HUES48 (cell line): ENCODE measurements at regions not wholly inside any gene's neighbourhood (a gene's known extent, or its start where the extent isn't known, plus 50 kb on each side); places are given as distances from the start of the nearest gene placed in this dataset.
A peak's percentile ranks its signal among the peaks of the same experiment; 100 is the strongest.

Source experiments
- H3K27ac ChIP-seq: one replicate; pipeline ENCODE4 v1.7.0; 2013; ENCODE audit warnings: low read depth, low read length, inconsistent platforms
- H3K27me3 ChIP-seq: 2 replicates; pipeline ENCODE4 v1.6.1; 2013; ENCODE audit warnings: mild to moderate bottlenecking, low read length; ENCODE audit not compliant: control insufficient read depth, insufficient read depth
- H3K36me3 ChIP-seq: 2 replicates; pipeline ENCODE4 v1.6.1; 2013; ENCODE audit warnings: low read length; ENCODE audit not compliant: control insufficient read depth, insufficient read depth
- H3K4me1 ChIP-seq: 2 replicates; pipeline ENCODE4 v1.6.1; 2013; ENCODE audit warnings: mild to moderate bottlenecking, low read length; ENCODE audit not compliant: control insufficient read depth, insufficient read depth
- H3K4me3 ChIP-seq: 2 replicates; pipeline ENCODE4 v1.5.1; 2013; ENCODE audit warnings: mild to moderate bottlenecking, low read depth, low read length
- H3K9ac ChIP-seq: 2 replicates; pipeline ENCODE4 v1.6.1; 2013; ENCODE audit warnings: mild to moderate bottlenecking, low read depth, low read length, moderate library complexity
- H3K9me3 ChIP-seq: 2 replicates; pipeline ENCODE4 v1.6.1; 2013; ENCODE audit warnings: low read length; ENCODE audit not compliant: control insufficient read depth, insufficient read depth

DNA sequence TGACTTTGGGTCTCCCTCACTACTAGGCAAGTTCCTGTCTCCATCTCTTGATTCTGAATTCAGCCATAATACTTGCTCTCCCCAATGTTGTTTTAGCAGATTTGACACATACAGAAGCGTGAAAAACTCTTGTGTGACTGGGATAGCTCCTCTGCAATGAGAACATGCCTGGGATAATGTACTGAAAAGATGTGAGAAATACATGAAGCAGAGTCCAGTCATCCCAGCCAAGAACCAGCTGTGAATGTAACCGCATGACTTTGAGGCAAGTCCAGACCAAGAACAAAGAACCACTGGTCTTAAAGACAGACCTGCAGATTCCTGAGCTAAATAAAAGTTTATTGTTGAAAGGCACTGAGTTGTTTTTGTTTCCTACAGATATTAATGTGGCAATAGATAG lies 135.0 kb downstream of the NMUR2 start:
- H3K4me3 ChIP-seq: no peak overlapping the region
- no peaks in the 10 kb centered on the region for H3K4me1 ChIP-seq
- no peak overlapping the region for H3K9ac ChIP-seq
- peaks cover 3% of the 10 kb centered on the region; the same call in 1 of the 2 replicates for H3K27me3 ChIP-seq
- no peaks in the 10 kb centered on the region for H3K36me3 ChIP-seq
- H3K9me3 ChIP-seq: no peaks in the 10 kb centered on the region
- no peak overlapping the region for H3K27ac ChIP-seq

DNA sequence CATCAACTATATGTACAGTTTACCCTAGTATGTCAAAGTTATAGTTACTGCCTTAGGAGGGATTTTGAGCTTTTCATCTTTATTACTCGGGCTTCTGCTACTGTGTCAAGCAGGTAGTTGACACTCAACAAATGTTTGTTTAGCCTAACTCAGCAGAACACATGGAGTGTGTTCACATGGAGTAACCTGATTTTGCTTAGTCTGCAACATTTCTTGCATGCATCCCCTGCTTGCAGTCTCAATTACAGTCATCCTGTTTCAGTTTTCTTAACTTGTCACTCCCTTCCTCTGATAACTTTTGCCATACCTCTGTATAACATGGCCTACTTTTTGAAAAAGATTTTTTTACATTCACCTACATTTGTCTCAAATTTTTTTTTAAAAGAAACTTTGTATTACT lies 135.5 kb downstream of the NMUR2 start:
- Histone ChIP-seq H3K27ac (no peak overlapping the region), H3K27me3 (peaks cover 9% of the 10 kb centered on the region), H3K4me1 (no peaks in the 10 kb centered on the region), H3K4me3 (no peak overlapping the region), H3K36me3 (no peaks in the 10 kb centered on the region), H3K9ac (no peak overlapping the region), H3K9me3 (no peaks in the 10 kb centered on the region)

GRCh38 chr5:152264645-152265254 lies 140.3 kb downstream of the NMUR2 start:
- Histone ChIP-seq H3K27ac (no peak overlapping the region), H3K4me1 (peaks cover 9% of the 10 kb centered on the region; the same call in 1 of the 2 replicates), H3K4me3 (no peak overlapping the region), H3K36me3 (no peaks in the 10 kb centered on the region), H3K27me3 (peaks cover 52% of the 10 kb centered on the region), H3K9ac (no peak overlapping the region), H3K9me3 (no peaks in the 10 kb centered on the region)

DNA sequence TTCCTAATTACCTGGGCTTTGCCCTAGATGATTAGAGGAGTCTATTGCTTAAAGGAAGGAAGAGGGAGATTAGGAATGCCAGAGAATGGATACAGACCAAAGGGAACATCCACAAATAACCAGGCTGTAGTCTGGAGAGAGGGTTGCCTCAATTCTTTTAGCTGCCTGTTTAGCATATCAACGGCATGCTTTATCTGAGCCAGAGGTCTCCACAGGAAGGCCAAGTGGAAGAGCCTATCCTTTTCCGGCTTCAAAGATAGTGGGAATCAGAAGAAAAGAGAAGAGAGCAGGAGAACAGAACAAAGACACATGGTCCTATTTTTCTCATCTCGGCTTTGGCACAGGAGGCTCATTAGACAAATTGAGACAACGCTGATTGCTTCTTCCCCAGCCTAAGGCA lies 142.4 kb downstream of the NMUR2 start:
- H3K36me3 ChIP-seq: no peaks in the 10 kb centered on the region
- peaks cover 9% of the 10 kb centered on the region; the same call in 1 of the 2 replicates for H3K4me1 ChIP-seq
- no peaks in the 10 kb centered on the region for H3K9me3 ChIP-seq
- no peak overlapping the region for H3K4me3 ChIP-seq
- H3K27ac ChIP-seq: peak overlapping the region; percentile 32
- H3K9ac ChIP-seq: no peak overlapping the region
- H3K27me3 ChIP-seq: peaks cover 63% of the 10 kb centered on the region

DNA sequence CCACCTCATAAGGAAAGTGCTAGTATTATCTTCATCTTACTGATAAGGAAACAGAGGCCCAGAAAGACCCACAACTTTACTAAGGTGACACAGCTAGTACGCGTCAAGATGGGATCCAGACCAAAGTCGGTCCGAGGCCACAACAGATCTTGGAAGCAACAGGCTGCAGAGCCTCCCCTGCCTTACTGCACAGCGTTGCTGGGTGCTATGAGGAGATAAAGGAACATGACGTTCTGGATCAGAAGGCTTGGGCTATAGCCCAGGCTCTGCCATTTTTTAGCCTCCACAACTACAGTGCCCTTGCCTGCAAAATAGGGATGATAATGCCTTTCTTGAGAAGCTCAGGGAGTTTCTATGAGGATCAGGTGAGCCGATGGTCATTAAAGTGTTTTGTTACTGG lies 144.1 kb downstream of the NMUR2 start:
- Histone ChIP-seq H3K27me3 (peaks cover 67% of the 10 kb centered on the region), H3K4me1 (peaks cover 9% of the 10 kb centered on the region; the same call in 1 of the 2 replicates), H3K9ac (no peak overlapping the region), H3K36me3 (no peaks in the 10 kb centered on the region), H3K27ac (no peak overlapping the region), H3K4me3 (no peak overlapping the region), H3K9me3 (no peaks in the 10 kb centered on the region)

DNA sequence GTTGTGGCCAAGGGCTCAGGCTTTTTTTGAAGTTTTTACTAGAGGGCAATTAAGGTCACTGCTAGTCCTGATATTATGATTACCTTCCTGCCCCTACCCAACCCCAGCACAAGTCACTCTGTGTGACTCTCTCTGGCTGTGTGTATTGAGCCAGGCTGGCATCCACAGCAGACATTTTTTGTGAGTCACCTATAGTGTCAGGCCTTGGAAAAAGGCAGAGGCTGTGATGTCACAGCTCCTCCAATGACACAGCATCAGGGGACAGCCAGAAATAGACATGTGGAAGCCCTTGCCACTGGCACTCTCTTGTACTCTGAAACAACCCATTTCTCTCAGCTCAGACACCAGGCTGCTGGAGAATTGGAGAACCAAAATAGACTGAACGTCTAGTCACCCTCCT lies 145.4 kb downstream of the NMUR2 start:
- Histone ChIP-seq H3K27me3 (peaks cover 60% of the 10 kb centered on the region), H3K9me3 (no peaks in the 10 kb centered on the region), H3K4me3 (no peak overlapping the region), H3K9ac (no peak overlapping the region), H3K36me3 (no peaks in the 10 kb centered on the region), H3K27ac (no peak overlapping the region), H3K4me1 (peaks cover 9% of the 10 kb centered on the region; the same call in 1 of the 2 replicates)

GRCh38 chr5:152256580-152256979 lies 148.5 kb downstream of the NMUR2 start:
- Histone ChIP-seq H3K9me3 (no peaks in the 10 kb centered on the region), H3K27me3 (peaks cover 34% of the 10 kb centered on the region), H3K9ac (no peak overlapping the region), H3K27ac (no peak overlapping the region), H3K4me3 (no peak overlapping the region), H3K36me3 (no peaks in the 10 kb centered on the region), H3K4me1 (no peaks in the 10 kb centered on the region)

- no peaks in the 10 kb centered on the region for H3K9me3 ChIP-seq
- H3K4me1 ChIP-seq: no peaks in the 10 kb centered on the region
- no peak overlapping the region for H3K9ac ChIP-seq
- H3K27ac ChIP-seq: no peak overlapping the region
- H3K36me3 ChIP-seq: no peaks in the 10 kb centered on the region
- H3K4me3 ChIP-seq: no peak overlapping the region
- H3K27me3 ChIP-seq: peaks cover 22% of the 10 kb centered on the region
Observed at GRCh38 chr5:152255411-152255810, 149.7 kb downstream of the NMUR2 start.

GRCh38 chr5:152247850-152248385 lies 157.2 kb downstream of the NMUR2 start:
- H3K9ac ChIP-seq: no peak overlapping the region
- no peak overlapping the region for H3K4me3 ChIP-seq
- no peak overlapping the region for H3K27ac ChIP-seq
- H3K4me1 ChIP-seq: no peaks in the 10 kb centered on the region
- no peaks in the 10 kb centered on the region for H3K9me3 ChIP-seq
- no peaks in the 10 kb centered on the region for H3K27me3 ChIP-seq
- H3K36me3 ChIP-seq: no peaks in the 10 kb centered on the region

GRCh38 chr5:152246401-152246800 lies 158.7 kb downstream of the NMUR2 start:
- Histone ChIP-seq H3K36me3 (no peaks in the 10 kb centered on the region), H3K4me3 (no peak overlapping the region), H3K9ac (no peak overlapping the region), H3K27ac (no peak overlapping the region), H3K9me3 (no peaks in the 10 kb centered on the region), H3K4me1 (no peaks in the 10 kb centered on the region), H3K27me3 (no peaks in the 10 kb centered on the region)

DNA sequence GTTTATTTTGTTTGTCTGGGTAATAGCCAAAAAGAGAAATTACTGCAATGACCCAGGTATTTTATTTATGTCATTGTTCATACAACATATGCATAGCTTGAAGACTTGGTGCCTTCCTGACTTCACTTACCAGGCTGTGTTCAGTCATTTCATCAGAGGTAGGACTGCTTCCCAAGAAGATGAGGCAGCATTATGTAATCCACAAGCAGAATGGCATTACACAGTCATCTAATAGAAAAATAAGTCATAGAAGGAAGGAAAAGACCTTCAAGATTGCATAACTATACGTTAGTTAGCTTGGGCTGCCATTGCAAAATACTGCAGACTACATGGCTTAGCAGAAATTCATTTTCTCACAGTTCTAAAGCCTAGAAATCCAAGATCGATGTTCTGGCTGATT lies 167.5 kb downstream of the NMUR2 start:
- no peaks in the 10 kb centered on the region for H3K36me3 ChIP-seq
- H3K4me1 ChIP-seq: no peaks in the 10 kb centered on the region
- H3K27me3 ChIP-seq: no peaks in the 10 kb centered on the region
- no peak overlapping the region for H3K9ac ChIP-seq
- H3K4me3 ChIP-seq: no peak overlapping the region
- H3K27ac ChIP-seq: no peak overlapping the region
- H3K9me3 ChIP-seq: no peaks in the 10 kb centered on the region
